SK-N-SH treated with all-trans-retinoic acid at 6 μM for 48 hours (cell line): ENCODE measurements at regions not wholly inside any gene's neighbourhood (a gene's known extent, or its start where the extent isn't known, plus 50 kb on each side); places are given as distances from the start of the nearest gene placed in this dataset.

Experiments
- ARNTL ChIP-seq: fragments of 450-650 bp; formaldehyde crosslinking; IDR thresholded peaks from 2 replicates; pipeline ENCODE4 v1.5.0; 2020; ENCODE audit warnings: low read depth, mild to moderate bottlenecking, moderate library complexity, borderline replicate concordance
- CSRNP3 ChIP-seq: fragments of 250-450 bp; sonication (Bioruptor Pico); IDR thresholded peaks from 2 replicates; pipeline ENCODE4 v1.5.1; 2021; ENCODE audit warnings: mild to moderate bottlenecking, moderate library complexity
- PPARA ChIP-seq: fragments of 250-450 bp; sonication (Bioruptor Pico); IDR thresholded peaks from 2 replicates; pipeline ENCODE4 v1.5.0; 2020; ENCODE audit warnings: mild to moderate bottlenecking, borderline replicate concordance
- ZNF565 ChIP-seq: fragments of 450-650 bp; formaldehyde crosslinking; conservative IDR thresholded peaks from 2 replicates; pipeline ENCODE4 v1.5.0; 2020; ENCODE audit warnings: low read depth, mild to moderate bottlenecking, moderate library complexity
- ZNF70 ChIP-seq: fragments of 450-650 bp; formaldehyde crosslinking; IDR thresholded peaks from 2 replicates; pipeline ENCODE4 v1.5.0; 2020; ENCODE audit warnings: mild to moderate bottlenecking, moderate library complexity
- ZNF8 ChIP-seq: fragments of 450-650 bp; formaldehyde crosslinking; IDR thresholded peaks from 2 replicates; pipeline ENCODE4 v1.5.0; 2020; ENCODE audit warnings: mild to moderate bottlenecking, moderate library complexity
- TF ChIP-seq, protein P1 (sequence below): fragments of 250-450 bp; sonication (Bioruptor Pico); IDR thresholded peaks from 2 replicates; pipeline ENCODE4 v1.8.0; 2020; ENCODE audit warnings: mild to moderate bottlenecking, moderate library complexity, borderline replicate concordance
- TF ChIP-seq, protein P2 (sequence below): fragments of 250-450 bp; sonication (Bioruptor Pico); IDR thresholded peaks from 2 replicates; pipeline ENCODE4 v1.5.0; 2020; ENCODE audit warnings: mild to moderate bottlenecking, moderate library complexity

GRCh38 chr21:27139526-27139925 is 172.6 kb upstream of the ADAMTS5 start:
- TF ChIP-seq ZNF565 (CRISPR knock-in tag) (no peak), ZNF8 (CRISPR knock-in tag) (no peak), ARNTL (no peak), CSRNP3 (no peak), PPARA (CRISPR knock-in tag) (no peak), ZNF70 (CRISPR knock-in tag) (no peak)
- TF ChIP-seq, protein P1, sequence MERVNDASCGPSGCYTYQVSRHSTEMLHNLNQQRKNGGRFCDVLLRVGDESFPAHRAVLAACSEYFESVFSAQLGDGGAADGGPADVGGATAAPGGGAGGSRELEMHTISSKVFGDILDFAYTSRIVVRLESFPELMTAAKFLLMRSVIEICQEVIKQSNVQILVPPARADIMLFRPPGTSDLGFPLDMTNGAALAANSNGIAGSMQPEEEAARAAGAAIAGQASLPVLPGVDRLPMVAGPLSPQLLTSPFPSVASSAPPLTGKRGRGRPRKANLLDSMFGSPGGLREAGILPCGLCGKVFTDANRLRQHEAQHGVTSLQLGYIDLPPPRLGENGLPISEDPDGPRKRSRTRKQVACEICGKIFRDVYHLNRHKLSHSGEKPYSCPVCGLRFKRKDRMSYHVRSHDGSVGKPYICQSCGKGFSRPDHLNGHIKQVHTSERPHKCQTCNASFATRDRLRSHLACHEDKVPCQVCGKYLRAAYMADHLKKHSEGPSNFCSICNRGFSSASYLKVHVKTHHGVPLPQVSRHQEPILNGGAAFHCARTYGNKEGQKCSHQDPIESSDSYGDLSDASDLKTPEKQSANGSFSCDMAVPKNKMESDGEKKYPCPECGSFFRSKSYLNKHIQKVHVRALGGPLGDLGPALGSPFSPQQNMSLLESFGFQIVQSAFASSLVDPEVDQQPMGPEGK (CRISPR knock-in tag) = no peak
- TF ChIP-seq, protein P2, sequence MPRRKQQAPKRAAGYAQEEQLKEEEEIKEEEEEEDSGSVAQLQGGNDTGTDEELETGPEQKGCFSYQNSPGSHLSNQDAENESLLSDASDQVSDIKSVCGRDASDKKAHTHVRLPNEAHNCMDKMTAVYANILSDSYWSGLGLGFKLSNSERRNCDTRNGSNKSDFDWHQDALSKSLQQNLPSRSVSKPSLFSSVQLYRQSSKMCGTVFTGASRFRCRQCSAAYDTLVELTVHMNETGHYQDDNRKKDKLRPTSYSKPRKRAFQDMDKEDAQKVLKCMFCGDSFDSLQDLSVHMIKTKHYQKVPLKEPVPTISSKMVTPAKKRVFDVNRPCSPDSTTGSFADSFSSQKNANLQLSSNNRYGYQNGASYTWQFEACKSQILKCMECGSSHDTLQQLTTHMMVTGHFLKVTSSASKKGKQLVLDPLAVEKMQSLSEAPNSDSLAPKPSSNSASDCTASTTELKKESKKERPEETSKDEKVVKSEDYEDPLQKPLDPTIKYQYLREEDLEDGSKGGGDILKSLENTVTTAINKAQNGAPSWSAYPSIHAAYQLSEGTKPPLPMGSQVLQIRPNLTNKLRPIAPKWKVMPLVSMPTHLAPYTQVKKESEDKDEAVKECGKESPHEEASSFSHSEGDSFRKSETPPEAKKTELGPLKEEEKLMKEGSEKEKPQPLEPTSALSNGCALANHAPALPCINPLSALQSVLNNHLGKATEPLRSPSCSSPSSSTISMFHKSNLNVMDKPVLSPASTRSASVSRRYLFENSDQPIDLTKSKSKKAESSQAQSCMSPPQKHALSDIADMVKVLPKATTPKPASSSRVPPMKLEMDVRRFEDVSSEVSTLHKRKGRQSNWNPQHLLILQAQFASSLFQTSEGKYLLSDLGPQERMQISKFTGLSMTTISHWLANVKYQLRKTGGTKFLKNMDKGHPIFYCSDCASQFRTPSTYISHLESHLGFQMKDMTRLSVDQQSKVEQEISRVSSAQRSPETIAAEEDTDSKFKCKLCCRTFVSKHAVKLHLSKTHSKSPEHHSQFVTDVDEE (CRISPR knock-in tag) = no peak
